ENCODE measurements at regions not wholly inside any gene's neighbourhood (a gene's known extent, or its start where the extent isn't known, plus 50 kb on each side); places are given as distances from the start of the nearest gene placed in this dataset.

DNA sequence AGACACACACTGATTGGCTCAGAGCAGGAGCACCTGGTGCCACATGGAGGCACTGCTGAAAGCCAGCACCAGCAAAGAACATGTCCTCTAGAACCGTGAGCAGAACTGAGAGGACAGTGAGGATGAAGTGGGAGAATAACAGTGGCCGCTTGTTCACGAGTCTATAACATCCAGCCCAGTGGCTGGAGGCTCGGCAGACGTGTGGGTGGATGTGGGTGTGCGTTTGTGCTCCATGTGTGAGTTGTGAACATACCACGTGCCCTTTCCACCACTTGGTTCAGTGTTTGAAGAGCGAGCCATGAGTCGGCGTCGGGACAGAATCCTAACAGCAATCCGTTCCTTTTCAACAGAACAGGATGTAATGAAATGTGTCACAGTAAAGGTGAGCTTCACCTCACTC lies 113.0 kb downstream of the SOX1 start:
- peaks cover 0 to 4% (median 0%) of the 10 kb centered on the region in 3 donors for H3K27me3 ChIP-seq (ENCODE audit: control insufficient read depth in 3 of 3, insufficient read depth in 3 of 3, low read length in 2 of 3)
- DNase-seq (no peak), ATAC-seq (ENCODE audit: insufficient read depth, low FRiP score) (no peak)
- H3K36me3 ChIP-seq (ENCODE audit: control insufficient read depth in 4 of 4, insufficient read depth in 4 of 4, low read length in 4 of 4), result no peaks in the 10 kb centered on the region
- peaks cover 0 to 35% (median 3%) of the 10 kb centered on the region in 5 donors for H3K4me1 ChIP-seq (ENCODE audit: control insufficient read depth in 5 of 5, insufficient read depth in 5 of 5, low read length in 5 of 5)
- peaks cover 0 to 2% (median 0%) of the 10 kb centered on the region in 4 donors for H3K9me3 ChIP-seq (ENCODE audit: control insufficient read depth in 4 of 4, insufficient read depth in 3 of 4, low read length in 3 of 4)
- no peak overlapping the region for H3K9ac ChIP-seq (ENCODE audit: insufficient read depth in 1 of 2, low read length in 2 of 2)
- WGBS, 2 donors, result 85 to 93% methylated on average over 12 of the region's 12 CpGs
- H3K27ac ChIP-seq (ENCODE audit: low read depth in 1 of 2, low read length in 1 of 2), result no peak overlapping the region
- TF ChIP-seq, protein P1, sequence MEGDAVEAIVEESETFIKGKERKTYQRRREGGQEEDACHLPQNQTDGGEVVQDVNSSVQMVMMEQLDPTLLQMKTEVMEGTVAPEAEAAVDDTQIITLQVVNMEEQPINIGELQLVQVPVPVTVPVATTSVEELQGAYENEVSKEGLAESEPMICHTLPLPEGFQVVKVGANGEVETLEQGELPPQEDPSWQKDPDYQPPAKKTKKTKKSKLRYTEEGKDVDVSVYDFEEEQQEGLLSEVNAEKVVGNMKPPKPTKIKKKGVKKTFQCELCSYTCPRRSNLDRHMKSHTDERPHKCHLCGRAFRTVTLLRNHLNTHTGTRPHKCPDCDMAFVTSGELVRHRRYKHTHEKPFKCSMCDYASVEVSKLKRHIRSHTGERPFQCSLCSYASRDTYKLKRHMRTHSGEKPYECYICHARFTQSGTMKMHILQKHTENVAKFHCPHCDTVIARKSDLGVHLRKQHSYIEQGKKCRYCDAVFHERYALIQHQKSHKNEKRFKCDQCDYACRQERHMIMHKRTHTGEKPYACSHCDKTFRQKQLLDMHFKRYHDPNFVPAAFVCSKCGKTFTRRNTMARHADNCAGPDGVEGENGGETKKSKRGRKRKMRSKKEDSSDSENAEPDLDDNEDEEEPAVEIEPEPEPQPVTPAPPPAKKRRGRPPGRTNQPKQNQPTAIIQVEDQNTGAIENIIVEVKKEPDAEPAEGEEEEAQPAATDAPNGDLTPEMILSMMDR (IDR thresholded peaks at IDR 0.05; ENCODE audit: control extremely low read depth, extremely low read depth), result no peak
- H3K4me3 ChIP-seq, result no peak overlapping the region

DNA sequence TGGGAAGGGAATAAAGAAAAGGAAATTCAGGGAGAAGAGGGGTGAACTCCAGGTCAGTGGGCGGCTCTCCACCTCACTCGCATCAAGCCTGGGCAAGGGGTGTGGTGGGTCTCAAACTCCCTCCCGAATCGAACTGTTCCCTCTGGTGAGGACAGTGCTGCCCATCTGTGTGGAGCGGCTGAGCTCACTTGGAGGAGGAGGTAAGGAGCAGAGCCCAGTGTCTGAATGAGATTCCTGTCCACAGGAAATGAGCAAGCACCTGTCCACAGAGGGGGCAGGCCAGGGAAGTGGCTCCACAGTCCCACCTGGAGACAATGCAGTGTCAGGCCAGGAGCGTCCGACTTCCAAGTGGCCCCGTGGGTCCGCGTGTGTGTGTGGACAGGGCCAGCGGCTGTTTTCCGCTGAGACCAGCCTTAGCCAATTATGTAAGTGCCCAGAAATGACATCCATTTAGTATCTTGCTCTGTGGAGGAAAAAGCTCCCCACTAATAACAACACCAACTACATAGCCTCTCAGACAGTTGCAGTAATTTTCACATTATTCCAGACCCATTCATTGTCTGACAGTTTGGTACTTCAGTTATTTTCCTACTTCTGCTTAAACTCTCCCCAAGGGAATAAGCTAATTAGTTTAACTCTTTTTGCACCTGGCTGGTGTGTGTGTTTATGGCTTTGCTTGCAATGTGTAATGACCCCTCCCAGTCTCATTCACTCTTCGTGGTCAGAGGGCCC lies 114.6 kb downstream of the SOX1 start:
- peaks cover 0 to 4% (median 0%) of the 10 kb centered on the region in 3 donors for H3K27me3 ChIP-seq (ENCODE audit: control insufficient read depth in 3 of 3, insufficient read depth in 3 of 3, low read length in 2 of 3)
- peaks cover 0 to 4% (median 0%) of the 10 kb centered on the region in 4 donors for H3K9me3 ChIP-seq (ENCODE audit: control insufficient read depth in 4 of 4, insufficient read depth in 3 of 4, low read length in 3 of 4)
- H3K4me1 ChIP-seq (ENCODE audit: control insufficient read depth in 5 of 5, insufficient read depth in 5 of 5, low read length in 5 of 5), result peaks cover 0 to 39% (median 3%) of the 10 kb centered on the region in 5 donors
- ATAC-seq (ENCODE audit: insufficient read depth, low FRiP score) (no peak), DNase-seq (no peak)
- H3K9ac ChIP-seq (ENCODE audit: insufficient read depth in 1 of 2, low read length in 2 of 2), result no peak overlapping the region
- no peaks in the 10 kb centered on the region for H3K36me3 ChIP-seq (ENCODE audit: control insufficient read depth in 4 of 4, insufficient read depth in 4 of 4, low read length in 4 of 4)
- TF ChIP-seq, protein P1 (IDR thresholded peaks at IDR 0.05; ENCODE audit: control extremely low read depth, extremely low read depth), result no peak
- no peak overlapping the region for H3K27ac ChIP-seq (ENCODE audit: low read depth in 1 of 2, low read length in 1 of 2)
- no peak overlapping the region for H3K4me3 ChIP-seq
- WGBS, 2 donors, result 72 to 74% methylated on average over 13 of the region's 13 CpGs

DNA sequence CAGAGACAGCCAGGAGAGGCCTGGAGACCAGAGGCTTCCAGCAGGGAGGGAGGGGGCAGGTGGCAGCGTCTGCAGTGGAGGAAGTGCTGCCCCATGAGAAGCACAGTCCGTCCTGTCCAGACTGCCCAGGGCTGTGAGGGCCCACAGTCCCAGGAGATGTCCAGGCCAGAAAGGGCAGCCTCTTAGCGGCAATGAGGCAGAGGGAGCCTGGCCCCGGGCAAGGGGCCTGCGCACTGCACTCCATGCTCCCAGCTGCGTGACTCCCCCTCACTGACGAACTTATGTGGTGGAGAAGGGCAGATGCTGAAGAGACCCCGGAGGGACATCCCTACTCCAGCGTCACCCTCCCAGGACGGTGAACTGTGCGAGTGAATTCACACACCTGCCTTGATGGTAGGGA lies 115.3 kb downstream of the SOX1 start:
- DNase-seq (no peak), ATAC-seq (ENCODE audit: insufficient read depth, low FRiP score) (no peak)
- H3K27me3 ChIP-seq (ENCODE audit: control insufficient read depth in 3 of 3, insufficient read depth in 3 of 3, low read length in 2 of 3), result peaks cover 0 to 4% (median 0%) of the 10 kb centered on the region in 3 donors
- WGBS, 2 donors, result 82 to 83% methylated on average over 11 of the region's 11 CpGs
- TF ChIP-seq, protein P1 (IDR thresholded peaks at IDR 0.05; ENCODE audit: control extremely low read depth, extremely low read depth), result no peak
- H3K9ac ChIP-seq (ENCODE audit: insufficient read depth in 1 of 2, low read length in 2 of 2), result no peak overlapping the region
- peaks cover 0 to 4% (median 0%) of the 10 kb centered on the region in 4 donors for H3K9me3 ChIP-seq (ENCODE audit: control insufficient read depth in 4 of 4, insufficient read depth in 3 of 4, low read length in 3 of 4)
- H3K27ac ChIP-seq (ENCODE audit: low read depth in 1 of 2, low read length in 1 of 2), result no peak overlapping the region
- H3K36me3 ChIP-seq (ENCODE audit: control insufficient read depth in 4 of 4, insufficient read depth in 4 of 4, low read length in 4 of 4), result no peaks in the 10 kb centered on the region
- no peak overlapping the region for H3K4me3 ChIP-seq
- H3K4me1 ChIP-seq (ENCODE audit: control insufficient read depth in 5 of 5, insufficient read depth in 5 of 5, low read length in 5 of 5), result peaks cover 0 to 34% (median 2%) of the 10 kb centered on the region in 5 donors

Measured in lung (tissue), 11 donors.